ENCODE measurements at regions not wholly inside any gene's neighbourhood (a gene's known extent, or its start where the extent isn't known, plus 50 kb on each side); places are given as distances from the start of the nearest gene placed in this dataset.

- Histone ChIP-seq H3K27me3 (ENCODE audit: insufficient read depth, low read length) (no peaks in the 10 kb centered on the region), H2AK5ac (ENCODE audit: low read length) (no peak overlapping the region), H3K79me2 (ENCODE audit: control insufficient read depth, insufficient read depth, low read length, poor library complexity) (no peaks in the 10 kb centered on the region), H3K9ac (ENCODE audit: low read length) (no peak overlapping the region), H4K8ac (ENCODE audit: low read depth, low read length) (no peak overlapping the region), H3K4me3 (ENCODE audit: low read depth, low read length) (no peak overlapping the region), H3K4me1 (ENCODE audit: control insufficient read depth in 1 of 2, insufficient read depth in 2 of 2, low read length in 2 of 2) (no peaks in the 10 kb centered on the region), H3K9me3 (ENCODE audit: insufficient read depth, low read depth, low read length) (no peaks in the 10 kb centered on the region), H3K36me3 (ENCODE audit: control insufficient read depth in 1 of 2, insufficient read depth in 2 of 2, low read length in 2 of 2) (no peaks in the 10 kb centered on the region), H3K4me2 (ENCODE audit: low read length) (no peak overlapping the region), H2BK12ac (ENCODE audit: low read length) (no peak overlapping the region), H3K18ac (ENCODE audit: low read length) (no peak overlapping the region), H3K27ac (ENCODE audit: low read depth, low read length) (no peak overlapping the region), H2AFZ (ENCODE audit: insufficient read depth, low read length, poor library complexity) (no peak overlapping the region), H3K79me1 (ENCODE audit: low read length) (no peaks in the 10 kb centered on the region), H3K14ac (ENCODE audit: low read length) (no peak overlapping the region), H2BK120ac (ENCODE audit: insufficient read depth, low read length, poor library complexity) (no peak overlapping the region), H3K4ac (ENCODE audit: low read depth, low read length) (no peak overlapping the region), H4K91ac (ENCODE audit: low read depth, low read length) (no peak overlapping the region), H4K12ac (ENCODE audit: low read depth, low read length) (no peak overlapping the region), H3K23ac (ENCODE audit: low read length) (no peak overlapping the region), H2BK5ac (ENCODE audit: low read depth, low read length, poor library complexity) (no peak overlapping the region)
- no CpG with 5 or more reads among the region's 2 CpGs for WGBS (ENCODE audit: extremely low coverage, insufficient coverage, insufficient read length)
- DNase-seq = no peak
Observed at GRCh38 chr18:64518191-64518590, 369.3 kb upstream of the LINC00305 start.

GRCh38 chr18:64513401-64513800 lies 364.5 kb upstream of the LINC00305 start:
- Histone ChIP-seq H2AK5ac (ENCODE audit: low read length) (no peak overlapping the region), H3K27ac (ENCODE audit: low read depth, low read length) (no peak overlapping the region), H3K4ac (ENCODE audit: low read depth, low read length) (no peak overlapping the region), H2BK12ac (ENCODE audit: low read length) (no peak overlapping the region), H3K79me1 (ENCODE audit: low read length) (no peaks in the 10 kb centered on the region), H4K12ac (ENCODE audit: low read depth, low read length) (no peak overlapping the region), H3K23ac (ENCODE audit: low read length) (no peak overlapping the region), H3K36me3 (ENCODE audit: control insufficient read depth in 1 of 2, insufficient read depth in 2 of 2, low read length in 2 of 2) (no peaks in the 10 kb centered on the region), H4K91ac (ENCODE audit: low read depth, low read length) (no peak overlapping the region), H3K4me3 (ENCODE audit: low read depth, low read length) (no peak overlapping the region), H3K14ac (ENCODE audit: low read length) (no peak overlapping the region), H3K27me3 (ENCODE audit: insufficient read depth, low read length) (no peaks in the 10 kb centered on the region), H2BK5ac (ENCODE audit: low read depth, low read length, poor library complexity) (no peak overlapping the region), H2BK120ac (ENCODE audit: insufficient read depth, low read length, poor library complexity) (no peak overlapping the region), H3K79me2 (ENCODE audit: control insufficient read depth, insufficient read depth, low read length, poor library complexity) (no peaks in the 10 kb centered on the region), H3K9me3 (ENCODE audit: insufficient read depth, low read depth, low read length) (no peaks in the 10 kb centered on the region), H3K4me2 (ENCODE audit: low read length) (no peak overlapping the region), H2AFZ (ENCODE audit: insufficient read depth, low read length, poor library complexity) (no peak overlapping the region), H3K4me1 (ENCODE audit: control insufficient read depth in 1 of 2, insufficient read depth in 2 of 2, low read length in 2 of 2) (no peaks in the 10 kb centered on the region), H3K18ac (ENCODE audit: low read length) (no peak overlapping the region), H4K8ac (ENCODE audit: low read depth, low read length) (no peak overlapping the region), H3K9ac (ENCODE audit: low read length) (no peak overlapping the region)
- no peak for DNase-seq
- no CpG with 5 or more reads among the region's 3 CpGs for WGBS (ENCODE audit: extremely low coverage, insufficient coverage, insufficient read length)

GRCh38 chr18:64490207-64490606 lies 341.3 kb upstream of the LINC00305 start:
- Histone ChIP-seq H2AFZ (ENCODE audit: insufficient read depth, low read length, poor library complexity) (no peak overlapping the region), H3K4me3 (ENCODE audit: low read depth, low read length) (no peak overlapping the region), H3K27me3 (ENCODE audit: insufficient read depth, low read length) (no peaks in the 10 kb centered on the region), H3K14ac (ENCODE audit: low read length) (no peak overlapping the region), H3K4ac (ENCODE audit: low read depth, low read length) (no peak overlapping the region), H3K23ac (ENCODE audit: low read length) (no peak overlapping the region), H3K9ac (ENCODE audit: low read length) (no peak overlapping the region), H4K8ac (ENCODE audit: low read depth, low read length) (no peak overlapping the region), H3K9me3 (ENCODE audit: insufficient read depth, low read depth, low read length) (no peaks in the 10 kb centered on the region), H2BK5ac (ENCODE audit: low read depth, low read length, poor library complexity) (no peak overlapping the region), H4K91ac (ENCODE audit: low read depth, low read length) (no peak overlapping the region), H3K27ac (ENCODE audit: low read depth, low read length) (no peak overlapping the region), H2BK12ac (ENCODE audit: low read length) (no peak overlapping the region), H3K79me2 (ENCODE audit: control insufficient read depth, insufficient read depth, low read length, poor library complexity) (no peaks in the 10 kb centered on the region), H4K12ac (ENCODE audit: low read depth, low read length) (no peak overlapping the region), H2AK5ac (ENCODE audit: low read length) (no peak overlapping the region), H2BK120ac (ENCODE audit: insufficient read depth, low read length, poor library complexity) (no peak overlapping the region), H3K4me2 (ENCODE audit: low read length) (no peak overlapping the region), H3K18ac (ENCODE audit: low read length) (no peak overlapping the region), H3K79me1 (ENCODE audit: low read length) (no peaks in the 10 kb centered on the region), H3K36me3 (ENCODE audit: control insufficient read depth in 1 of 2, insufficient read depth in 2 of 2, low read length in 2 of 2) (no peaks in the 10 kb centered on the region), H3K4me1 (ENCODE audit: control insufficient read depth in 1 of 2, insufficient read depth in 2 of 2, low read length in 2 of 2) (no peaks in the 10 kb centered on the region)
- WGBS (ENCODE audit: extremely low coverage, insufficient coverage, insufficient read length) = no CpG with 5 or more reads among the region's 5 CpGs
- DNase-seq = no peak

- Histone ChIP-seq H3K27ac (ENCODE audit: low read depth, low read length) (no peak overlapping the region), H2BK12ac (ENCODE audit: low read length) (no peak overlapping the region), H3K27me3 (ENCODE audit: insufficient read depth, low read length) (no peaks in the 10 kb centered on the region), H4K91ac (ENCODE audit: low read depth, low read length) (no peak overlapping the region), H3K4me1 (ENCODE audit: control insufficient read depth in 1 of 2, insufficient read depth in 2 of 2, low read length in 2 of 2) (no peaks in the 10 kb centered on the region), H3K4me2 (ENCODE audit: low read length) (no peak overlapping the region), H3K79me2 (ENCODE audit: control insufficient read depth, insufficient read depth, low read length, poor library complexity) (no peaks in the 10 kb centered on the region), H3K23ac (ENCODE audit: low read length) (no peak overlapping the region), H3K9ac (ENCODE audit: low read length) (no peak overlapping the region), H2BK120ac (ENCODE audit: insufficient read depth, low read length, poor library complexity) (no peak overlapping the region), H3K79me1 (ENCODE audit: low read length) (no peaks in the 10 kb centered on the region), H2AK5ac (ENCODE audit: low read length) (no peak overlapping the region), H3K4ac (ENCODE audit: low read depth, low read length) (no peak overlapping the region), H4K8ac (ENCODE audit: low read depth, low read length) (no peak overlapping the region), H4K12ac (ENCODE audit: low read depth, low read length) (no peak overlapping the region), H3K36me3 (ENCODE audit: control insufficient read depth in 1 of 2, insufficient read depth in 2 of 2, low read length in 2 of 2) (no peaks in the 10 kb centered on the region), H3K9me3 (ENCODE audit: insufficient read depth, low read depth, low read length) (no peaks in the 10 kb centered on the region), H2AFZ (ENCODE audit: insufficient read depth, low read length, poor library complexity) (no peak overlapping the region), H3K14ac (ENCODE audit: low read length) (no peak overlapping the region), H3K4me3 (ENCODE audit: low read depth, low read length) (no peak overlapping the region), H2BK5ac (ENCODE audit: low read depth, low read length, poor library complexity) (no peak overlapping the region), H3K18ac (ENCODE audit: low read length) (no peak overlapping the region)
- no peak for DNase-seq
Observed at GRCh38 chr18:64488698-64489097, 339.8 kb upstream of the LINC00305 start.

Data from trophoblast cell (in vitro differentiated cells and primary cell).